GM19372 (cell line): ENCODE measurements at regions not wholly inside any gene's neighbourhood (a gene's known extent, or its start where the extent isn't known, plus 50 kb on each side); places are given as distances from the start of the nearest gene placed in this dataset.

Source experiments
- ATAC-seq: cut with Tn5 transposase; IDR thresholded peaks from one replicate; pipeline ENCODE4 v1.9.1; 2021; ENCODE audit warnings: mild to moderate bottlenecking, low read depth, moderate library complexity; ENCODE audit not compliant: unreplicated experiment

DNA sequence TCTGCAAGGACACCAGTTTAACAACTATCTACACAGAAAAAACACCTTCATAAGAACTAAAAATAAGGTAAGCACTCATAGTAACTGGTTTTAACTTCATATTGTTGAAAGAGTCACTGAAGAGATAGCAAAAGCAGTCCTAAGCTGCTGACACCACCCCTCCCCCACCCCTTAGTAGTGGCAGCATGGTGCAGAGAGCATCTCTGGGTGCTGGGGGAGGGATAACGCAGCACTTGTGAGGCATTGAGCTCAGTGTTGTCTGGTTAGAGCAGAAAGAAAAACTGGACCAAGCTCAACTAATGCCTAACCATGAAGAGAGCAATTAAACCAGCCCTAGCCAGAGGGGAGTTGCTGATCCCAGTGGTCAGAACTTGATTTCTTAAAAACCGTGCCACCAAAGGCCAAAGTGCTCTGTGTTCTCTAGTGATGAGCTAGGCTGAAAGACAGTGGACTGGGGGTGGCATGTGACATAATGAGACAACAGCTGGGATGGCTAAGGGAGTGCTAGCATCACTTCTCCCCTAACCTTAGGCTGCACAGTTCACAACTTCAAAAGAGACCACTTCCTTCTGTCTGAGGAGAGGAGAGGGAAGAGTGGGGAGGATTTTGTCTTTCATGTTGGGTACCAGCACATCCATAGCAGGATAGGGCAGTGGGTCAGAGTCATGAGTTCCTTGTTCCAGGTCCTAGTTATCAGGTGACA, 669.3 kb downstream of the PDHA2 start:
- ATAC-seq: no peak

- no peak for ATAC-seq
Measured at GRCh38 chr4:96519291-96519690, 679.4 kb downstream of the PDHA2 start.

DNA sequence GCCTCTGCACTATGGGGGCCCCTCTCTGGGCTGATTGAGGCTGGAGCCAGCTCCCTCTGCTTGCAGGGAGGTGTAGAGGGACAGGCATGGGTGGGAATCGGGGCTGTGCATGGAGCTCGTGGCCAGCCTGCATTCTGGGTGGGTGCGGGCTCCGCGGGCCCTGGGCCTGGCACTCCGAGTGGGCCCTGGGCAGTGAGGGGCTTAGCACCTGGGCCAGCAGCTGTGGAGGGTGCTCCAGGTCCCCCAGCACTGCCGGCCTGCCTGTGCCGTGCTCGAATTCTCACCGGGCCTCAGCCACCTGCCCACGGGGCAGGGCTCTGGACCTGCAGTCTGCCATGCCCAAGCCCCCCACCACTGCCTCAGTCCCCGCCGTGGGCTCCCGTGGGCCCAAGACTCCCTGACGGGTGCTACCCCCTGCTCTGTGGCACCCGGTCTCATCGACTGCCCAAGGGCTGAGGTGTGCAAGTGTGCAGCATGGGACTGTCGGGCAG, 681.2 kb downstream of the PDHA2 start:
- ATAC-seq: no peak

DNA sequence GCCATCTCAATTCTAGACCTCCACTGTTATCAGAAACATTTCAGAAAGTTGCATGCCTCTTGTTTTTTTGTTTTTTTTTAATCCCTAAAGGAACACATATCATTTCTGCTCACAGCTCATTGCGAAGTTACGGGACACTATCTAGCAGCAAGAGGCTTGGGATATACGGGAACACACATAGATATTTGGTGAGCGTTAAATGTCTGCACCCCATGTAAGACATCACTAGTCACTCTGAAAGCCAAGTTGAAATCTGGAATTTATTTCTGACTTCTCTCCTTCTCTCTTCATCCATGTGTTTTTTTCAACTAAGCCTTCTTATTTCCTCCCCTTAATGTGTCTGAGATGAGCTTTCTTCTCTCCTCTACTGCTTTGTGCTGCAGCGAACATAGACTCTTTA, 683.7 kb downstream of the PDHA2 start:
- ATAC-seq: no peak

DNA sequence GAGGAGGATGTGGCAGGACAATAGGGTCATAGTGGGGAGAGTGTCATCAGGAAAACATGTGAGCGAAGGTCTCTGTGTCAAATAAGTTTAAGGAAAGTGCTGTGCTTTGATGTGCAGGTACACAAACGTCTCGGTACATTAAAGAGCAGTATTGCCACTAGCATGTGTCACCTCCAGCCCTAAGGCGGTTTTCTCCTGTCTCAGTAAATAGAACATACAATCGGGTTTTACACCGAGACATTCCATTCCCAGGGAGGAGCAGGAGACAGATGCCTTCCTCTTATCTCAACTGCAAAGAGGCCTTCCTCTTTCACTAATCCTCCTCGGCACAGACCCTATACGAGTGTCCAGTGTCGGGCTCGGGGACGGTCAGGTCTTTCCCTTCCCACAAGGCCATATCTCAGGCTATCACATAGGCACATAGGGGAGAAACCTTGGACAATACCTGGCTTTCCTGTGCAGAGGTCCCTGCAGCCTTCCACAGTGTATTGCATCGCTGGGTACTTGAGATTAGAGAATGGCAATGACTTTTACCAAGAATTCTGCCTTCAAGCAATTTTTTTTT, 684.5 kb downstream of the PDHA2 start:
- ATAC-seq: no peak

DNA sequence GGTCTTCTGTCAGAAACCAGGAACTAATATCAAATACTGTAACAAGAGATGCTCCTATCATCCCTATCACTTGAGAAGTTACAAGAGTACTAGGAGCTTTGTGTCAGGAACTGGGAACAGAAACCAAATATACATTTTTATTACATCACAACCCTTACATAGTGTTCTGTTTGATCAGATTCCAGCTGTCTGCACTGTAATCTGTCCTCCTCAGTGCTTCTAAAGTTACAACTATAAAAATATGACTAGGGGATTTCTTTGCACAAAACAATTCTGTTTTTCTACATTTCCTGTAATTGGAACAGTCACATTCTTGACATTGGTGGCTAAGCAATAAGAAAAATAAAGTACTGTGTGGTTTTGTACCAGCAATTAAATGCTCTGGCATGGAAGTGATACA, 686.0 kb downstream of the PDHA2 start:
- ATAC-seq: no peak

- no peak for ATAC-seq
Measured at GRCh38 chr4:96526625-96527024, 686.7 kb downstream of the PDHA2 start.

DNA sequence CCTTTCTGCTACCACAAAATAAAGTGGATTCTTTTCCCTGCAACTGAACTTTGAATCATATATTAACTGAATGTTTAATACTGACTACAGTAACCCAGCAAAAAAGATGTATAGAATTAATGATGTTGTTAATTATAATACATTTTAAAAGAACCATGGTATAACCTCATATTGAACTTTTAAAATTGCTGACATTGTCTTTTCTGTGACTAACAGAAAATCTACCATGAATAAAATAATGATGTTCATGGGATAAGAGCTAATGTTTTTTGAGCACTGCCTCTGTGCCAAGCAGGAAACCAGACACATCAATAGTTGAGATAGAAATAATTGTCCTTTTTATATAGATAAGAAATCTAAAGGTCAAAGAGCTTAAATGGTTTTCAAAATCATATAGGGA, 691.9 kb downstream of the PDHA2 start:
- ATAC-seq: no peak

- ATAC-seq: no peak
Measured at GRCh38 chr4:96543346-96543745, 703.5 kb downstream of the PDHA2 start.

GRCh38 chr4:96558466-96558865, 718.6 kb downstream of the PDHA2 start:
- ATAC-seq: no peak

DNA sequence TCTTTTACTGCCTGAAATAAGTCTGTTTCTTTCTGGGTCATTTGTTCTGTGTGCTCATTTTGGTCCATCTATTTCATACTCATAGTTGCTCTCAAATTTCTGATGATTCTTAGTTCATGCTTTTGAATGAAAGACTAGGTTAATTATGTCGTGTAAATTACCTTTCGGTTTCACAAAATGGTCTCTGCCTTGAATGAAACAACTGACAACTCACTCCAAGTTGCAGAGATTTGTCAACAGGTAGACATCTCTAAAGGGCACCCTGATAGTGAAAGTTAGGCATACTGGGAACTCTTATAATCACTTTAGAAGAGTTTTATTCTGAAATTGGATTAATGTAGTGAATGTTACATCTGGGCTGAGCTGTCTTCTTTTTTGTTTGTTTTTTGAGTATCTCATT, 726.9 kb downstream of the PDHA2 start:
- no peak for ATAC-seq

GRCh38 chr4:96585304-96585703, 745.4 kb downstream of the PDHA2 start:
- no peak for ATAC-seq

DNA sequence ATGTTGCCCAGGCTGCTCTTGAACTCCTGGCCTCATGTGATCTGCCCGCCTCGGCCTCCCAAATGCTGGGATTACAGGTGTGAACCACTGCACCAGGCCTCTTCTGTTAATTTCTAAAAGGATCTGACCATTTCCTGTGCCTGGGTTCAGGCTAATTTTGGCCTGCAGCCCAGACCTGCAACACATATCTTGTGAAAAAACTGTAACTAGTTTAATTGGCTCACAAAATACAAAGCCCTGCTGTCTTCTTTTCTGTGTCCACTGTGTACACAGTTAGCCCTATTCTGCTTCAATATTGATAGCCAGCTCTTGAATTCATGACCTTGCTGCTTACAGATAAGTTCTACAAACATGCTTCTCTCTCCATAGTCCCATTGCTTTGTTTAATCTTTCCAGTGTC, 753.5 kb downstream of the PDHA2 start:
- no peak for ATAC-seq

DNA sequence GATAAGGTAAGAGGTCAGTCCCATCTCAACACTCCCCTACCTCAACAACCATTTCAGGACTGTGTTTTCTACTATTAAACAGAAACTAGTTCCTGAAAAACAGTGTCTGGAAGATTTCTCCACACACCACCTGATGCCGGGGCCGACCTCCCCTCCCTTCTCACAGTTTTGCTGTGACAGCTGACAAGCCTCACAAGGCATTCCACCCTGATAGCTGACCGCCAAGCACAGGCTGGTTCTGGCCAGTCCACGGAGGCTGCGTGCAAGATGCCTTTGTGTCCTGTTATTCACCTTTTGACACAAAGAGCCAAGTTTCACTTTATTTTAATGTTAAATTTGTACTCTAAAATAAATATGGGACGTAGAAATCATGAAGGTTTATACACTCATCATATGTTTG, 758.6 kb downstream of the PDHA2 start:
- ATAC-seq: no peak

- no peak for ATAC-seq
Measured at GRCh38 chr4:96599752-96600151, 759.9 kb downstream of the PDHA2 start.

GRCh38 chr4:96602661-96603060, 762.8 kb downstream of the PDHA2 start:
- no peak for ATAC-seq

GRCh38 chr4:96603641-96604040, 763.7 kb downstream of the PDHA2 start:
- ATAC-seq: no peak

- ATAC-seq: no peak
Measured at GRCh38 chr4:96606451-96606850, 766.6 kb downstream of the PDHA2 start.

- no peak for ATAC-seq
Measured at GRCh38 chr4:96626023-96626422, 786.1 kb downstream of the PDHA2 start.

GRCh38 chr4:96630839-96631238, 790.9 kb downstream of the PDHA2 start:
- no peak for ATAC-seq

GRCh38 chr4:96637971-96638412, 798.1 kb downstream of the PDHA2 start:
- no peak for ATAC-seq

- no peak for ATAC-seq
Measured at GRCh38 chr4:96639932-96640331, 800.0 kb downstream of the PDHA2 start.
